ENCODE measurements at regions not wholly inside any gene's neighbourhood (a gene's known extent, or its start where the extent isn't known, plus 50 kb on each side); places are given as distances from the start of the nearest gene placed in this dataset.
"Not testable (repeated sequence)": the region's sequence is repeated elsewhere in the genome, so short reads cannot be mapped to it uniquely, and the experiment has no call there.

- TF ChIP-seq CTCF, POLR2A (IDR thresholded peaks at IDR 0.05): not testable (repeated sequence)
These were observed 50.2 kb upstream of the TP53BP2 start for GRCh38 chr1:223895950-223896349.

All from Peyer's patch (tissue), 4 donors.